ENCODE measurements at regions not wholly inside any gene's neighbourhood (a gene's known extent, or its start where the extent isn't known, plus 50 kb on each side); places are given as distances from the start of the nearest gene placed in this dataset.

DNA sequence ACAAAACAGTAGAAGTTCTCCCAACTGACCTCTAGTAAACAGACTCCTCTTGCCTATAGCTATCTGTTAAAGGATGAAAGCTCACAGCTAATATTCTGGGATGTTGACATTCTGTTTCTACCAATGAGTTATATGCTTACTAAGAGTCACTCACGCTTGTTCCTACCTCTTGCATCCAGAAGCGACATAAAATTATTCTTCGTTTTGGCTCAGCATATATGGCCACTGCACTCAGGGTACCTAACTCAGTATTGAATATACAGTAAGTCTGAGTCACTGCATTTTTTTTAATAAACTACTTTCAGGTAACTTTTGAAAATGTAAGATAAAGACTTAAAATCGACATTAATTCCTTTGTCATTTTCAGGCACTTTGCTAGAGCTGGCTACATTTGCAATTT lies 214.4 kb upstream of the STXBP5 start:
- no peaks in the 10 kb centered on the region for H3K27me3 Mint-ChIP-seq (ENCODE audit: low read depth, unreplicated experiment)
- Histone ChIP-seq H2AFZ (ENCODE audit: low read depth, low read length) (no peak overlapping the region), H3K27me3 (ENCODE audit: insufficient read depth, low read length) (no peaks in the 10 kb centered on the region), H3K79me2 (ENCODE audit: insufficient read depth, low read length) (no peaks in the 10 kb centered on the region), H3K4me3 (ENCODE audit: insufficient read depth, low read depth, low read length) (no peak overlapping the region), H3K9me3 (ENCODE audit: insufficient read depth, low read depth, low read length) (no peaks in the 10 kb centered on the region), H3K4me2 (ENCODE audit: low read length) (peak overlapping the region; percentile 8), H4K20me1 (ENCODE audit: insufficient read depth, low read length) (no peaks in the 10 kb centered on the region), H3K27ac (ENCODE audit: low read depth, low read length) (no peak overlapping the region), H3K9ac (ENCODE audit: low read length) (no peak overlapping the region), H3K36me3 (ENCODE audit: insufficient read depth, low read length) (no peaks in the 10 kb centered on the region), H3K4me1 (ENCODE audit: insufficient read depth, low read length) (no peaks in the 10 kb centered on the region)
- peaks cover 15% of the 10 kb centered on the region for H3K4me1 Mint-ChIP-seq (ENCODE audit: low read depth, unreplicated experiment)
- H3K4me3 Mint-ChIP-seq (ENCODE audit: unreplicated experiment): no peak overlapping the region
- TF ChIP-seq EZH2 (IDR thresholded peaks at IDR 0.05; ENCODE audit: insufficient read depth, low read length): no peak
- TF ChIP-seq, protein P1, sequence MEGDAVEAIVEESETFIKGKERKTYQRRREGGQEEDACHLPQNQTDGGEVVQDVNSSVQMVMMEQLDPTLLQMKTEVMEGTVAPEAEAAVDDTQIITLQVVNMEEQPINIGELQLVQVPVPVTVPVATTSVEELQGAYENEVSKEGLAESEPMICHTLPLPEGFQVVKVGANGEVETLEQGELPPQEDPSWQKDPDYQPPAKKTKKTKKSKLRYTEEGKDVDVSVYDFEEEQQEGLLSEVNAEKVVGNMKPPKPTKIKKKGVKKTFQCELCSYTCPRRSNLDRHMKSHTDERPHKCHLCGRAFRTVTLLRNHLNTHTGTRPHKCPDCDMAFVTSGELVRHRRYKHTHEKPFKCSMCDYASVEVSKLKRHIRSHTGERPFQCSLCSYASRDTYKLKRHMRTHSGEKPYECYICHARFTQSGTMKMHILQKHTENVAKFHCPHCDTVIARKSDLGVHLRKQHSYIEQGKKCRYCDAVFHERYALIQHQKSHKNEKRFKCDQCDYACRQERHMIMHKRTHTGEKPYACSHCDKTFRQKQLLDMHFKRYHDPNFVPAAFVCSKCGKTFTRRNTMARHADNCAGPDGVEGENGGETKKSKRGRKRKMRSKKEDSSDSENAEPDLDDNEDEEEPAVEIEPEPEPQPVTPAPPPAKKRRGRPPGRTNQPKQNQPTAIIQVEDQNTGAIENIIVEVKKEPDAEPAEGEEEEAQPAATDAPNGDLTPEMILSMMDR (IDR thresholded peaks at IDR 0.05; ENCODE audit: insufficient read depth, low read depth, low read length): no peak
- no peaks in the 10 kb centered on the region for H3K36me3 Mint-ChIP-seq (ENCODE audit: low read depth, unreplicated experiment)
- H3K9me3 Mint-ChIP-seq (ENCODE audit: unreplicated experiment): peaks cover 3% of the 10 kb centered on the region
- DNase-seq (ENCODE audit: low read depth): no peak
- H3K27ac Mint-ChIP-seq (ENCODE audit: unreplicated experiment): peak overlapping the region; percentile 6
- FAIRE-seq: no peak

DNA sequence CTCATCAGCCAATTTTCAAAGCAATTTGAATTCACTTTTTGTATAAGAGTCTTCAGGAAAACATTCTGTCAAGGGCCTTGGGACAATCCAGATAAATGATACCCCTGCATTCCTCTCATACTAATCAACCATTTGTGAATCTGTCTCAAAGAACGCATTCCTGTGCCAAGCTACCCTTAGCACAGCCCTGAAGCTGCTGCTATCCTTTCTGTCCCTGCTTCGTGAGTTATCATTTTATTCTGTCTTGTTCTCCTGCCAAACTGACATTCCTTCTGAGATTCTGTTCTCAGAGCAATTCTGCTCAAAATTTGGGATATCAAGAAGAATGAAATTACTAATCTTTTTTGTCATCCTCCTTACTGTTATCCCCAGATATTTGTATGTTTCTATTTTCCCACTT lies 213.9 kb upstream of the STXBP5 start:
- H3K4me1 ChIP-seq (ENCODE audit: insufficient read depth, low read length): no peaks in the 10 kb centered on the region
- peak overlapping the region; percentile 8 for H3K4me2 ChIP-seq (ENCODE audit: low read length)
- no peak overlapping the region for H2AFZ ChIP-seq (ENCODE audit: low read depth, low read length)
- no peaks in the 10 kb centered on the region for H3K27me3 ChIP-seq (ENCODE audit: insufficient read depth, low read length)
- no peak for TF ChIP-seq EZH2 (IDR thresholded peaks at IDR 0.05; ENCODE audit: insufficient read depth, low read length)
- TF ChIP-seq, protein P1 (IDR thresholded peaks at IDR 0.05; ENCODE audit: insufficient read depth, low read depth, low read length): no peak
- H4K20me1 ChIP-seq (ENCODE audit: insufficient read depth, low read length): no peaks in the 10 kb centered on the region
- H3K27ac ChIP-seq (ENCODE audit: low read depth, low read length): no peak overlapping the region
- Mint-ChIP-seq H3K9me3 (ENCODE audit: unreplicated experiment) (peaks cover 3% of the 10 kb centered on the region), H3K4me1 (ENCODE audit: low read depth, unreplicated experiment) (peaks cover 15% of the 10 kb centered on the region), H3K27me3 (ENCODE audit: low read depth, unreplicated experiment) (no peaks in the 10 kb centered on the region), H3K27ac (ENCODE audit: unreplicated experiment) (peak overlapping the region; percentile 6), H3K36me3 (ENCODE audit: low read depth, unreplicated experiment) (no peaks in the 10 kb centered on the region), H3K4me3 (ENCODE audit: unreplicated experiment) (no peak overlapping the region)
- FAIRE-seq: peak; percentile 80
- H3K36me3 ChIP-seq (ENCODE audit: insufficient read depth, low read length): no peaks in the 10 kb centered on the region
- peak; percentile 86 for DNase-seq (ENCODE audit: low read depth)
- no peak overlapping the region for H3K9ac ChIP-seq (ENCODE audit: low read length)
- H3K79me2 ChIP-seq (ENCODE audit: insufficient read depth, low read length): no peaks in the 10 kb centered on the region
- H3K4me3 ChIP-seq (ENCODE audit: insufficient read depth, low read depth, low read length): no peak overlapping the region
- H3K9me3 ChIP-seq (ENCODE audit: insufficient read depth, low read depth, low read length): no peaks in the 10 kb centered on the region

DNA sequence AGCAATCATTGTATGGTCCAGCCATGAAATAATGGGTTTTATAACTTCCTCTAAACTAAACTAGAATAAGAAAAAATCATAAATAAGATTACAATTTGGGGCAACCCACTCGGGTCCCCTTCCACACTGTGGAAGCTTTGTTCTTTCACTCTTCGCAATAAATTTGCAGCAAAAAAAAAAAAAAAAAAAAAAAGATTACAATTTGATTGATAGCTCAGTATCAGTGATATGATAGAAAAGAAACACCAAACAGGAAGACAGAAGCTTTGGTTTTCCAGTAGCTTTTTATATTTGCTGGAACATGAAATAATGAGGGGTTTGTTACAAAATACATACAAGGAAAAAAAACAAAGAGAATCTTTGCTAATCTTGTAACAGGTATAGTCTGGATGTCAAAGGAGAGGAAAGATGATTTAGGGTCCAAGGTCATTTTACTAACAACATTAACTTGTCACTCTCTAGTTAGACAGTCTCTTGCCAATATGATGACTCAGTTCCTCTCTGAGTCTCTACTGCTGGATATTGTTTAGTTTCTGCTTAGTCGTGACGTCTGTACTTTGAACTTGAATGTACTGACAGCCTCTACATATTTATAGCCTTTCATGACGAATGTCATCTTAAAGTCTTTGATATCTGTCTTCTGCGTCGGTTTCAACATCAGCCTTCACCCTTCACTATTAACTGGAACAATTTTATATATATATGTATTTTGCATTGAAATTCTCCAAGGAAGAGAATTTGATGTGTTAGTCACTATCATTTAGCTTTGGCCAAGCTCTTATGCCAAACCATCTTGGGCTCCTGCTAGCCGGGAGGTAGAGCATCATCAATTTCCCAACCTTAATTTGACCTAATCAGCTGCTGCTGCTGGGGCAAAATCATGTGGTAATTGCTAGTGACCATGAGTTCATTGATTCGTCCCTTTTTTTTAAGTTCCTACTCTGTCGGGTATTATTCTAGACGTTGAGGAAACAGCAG lies 213.1 kb upstream of the STXBP5 start:
- Mint-ChIP-seq H3K27me3 (ENCODE audit: low read depth, unreplicated experiment) (no peaks in the 10 kb centered on the region), H3K4me1 (ENCODE audit: low read depth, unreplicated experiment) (peaks cover 15% of the 10 kb centered on the region), H3K4me3 (ENCODE audit: unreplicated experiment) (no peak overlapping the region), H3K27ac (ENCODE audit: unreplicated experiment) (peak overlapping the region; percentile 85), H3K9me3 (ENCODE audit: unreplicated experiment) (no peaks in the 10 kb centered on the region), H3K36me3 (ENCODE audit: low read depth, unreplicated experiment) (no peaks in the 10 kb centered on the region)
- TF ChIP-seq, protein P1 (IDR thresholded peaks at IDR 0.05; ENCODE audit: insufficient read depth, low read depth, low read length): no peak
- no peak for TF ChIP-seq EZH2 (IDR thresholded peaks at IDR 0.05; ENCODE audit: insufficient read depth, low read length)
- Histone ChIP-seq H3K4me2 (ENCODE audit: low read length) (no peak overlapping the region), H3K9me3 (ENCODE audit: insufficient read depth, low read depth, low read length) (no peaks in the 10 kb centered on the region), H3K9ac (ENCODE audit: low read length) (no peak overlapping the region), H3K79me2 (ENCODE audit: insufficient read depth, low read length) (no peaks in the 10 kb centered on the region), H3K36me3 (ENCODE audit: insufficient read depth, low read length) (no peaks in the 10 kb centered on the region), H3K4me1 (ENCODE audit: insufficient read depth, low read length) (no peaks in the 10 kb centered on the region), H3K27ac (ENCODE audit: low read depth, low read length) (no peak overlapping the region), H2AFZ (ENCODE audit: low read depth, low read length) (no peak overlapping the region), H3K27me3 (ENCODE audit: insufficient read depth, low read length) (no peaks in the 10 kb centered on the region), H4K20me1 (ENCODE audit: insufficient read depth, low read length) (no peaks in the 10 kb centered on the region), H3K4me3 (ENCODE audit: insufficient read depth, low read depth, low read length) (no peak overlapping the region)
- DNase-seq (ENCODE audit: low read depth) (peak; percentile 75), FAIRE-seq (peak; percentile 50)
